DND-41 (cell line): ENCODE measurements at regions not wholly inside any gene's neighbourhood (a gene's known extent, or its start where the extent isn't known, plus 50 kb on each side); places are given as distances from the start of the nearest gene placed in this dataset.

ENCODE experiments used
- ATAC-seq: fragments of 200-7000 bp; cut with Tn5 transposase; 3 replicates; pipeline ENCODE4 v1.9.1; 2021; ENCODE audit warnings: low read depth; ENCODE audit not compliant: insufficient read depth
- DNase-seq: peaks from one replicate; pipeline ENCODE4 v3.0.0-alpha.2; 2020
- H2AFZ ChIP-seq: 2 replicates; pipeline ENCODE4 v1.6.0; 2012; ENCODE audit warnings: low read depth, low read length
- H3K27ac ChIP-seq: 2 replicates; pipeline ENCODE4 v1.5.1; 2012; ENCODE audit warnings: low read length, inconsistent platforms
- H3K27me3 ChIP-seq: fragments of 200-600 bp; sonication (generic); 2 replicates; pipeline ENCODE4 v1.6.0; 2012; ENCODE audit warnings: low read length, mild to moderate bottlenecking, inconsistent platforms; ENCODE audit not compliant: insufficient read depth, poor library complexity
- H3K36me3 ChIP-seq: 2 replicates; pipeline ENCODE4 v1.5.1; 2012; ENCODE audit warnings: low read length, inconsistent platforms; ENCODE audit not compliant: insufficient read depth
- H3K4me1 ChIP-seq: 2 replicates; pipeline ENCODE4 v1.5.1; 2012; ENCODE audit warnings: mild to moderate bottlenecking, low read length; ENCODE audit not compliant: insufficient read depth
- H3K4me2 ChIP-seq: 2 replicates; pipeline ENCODE4 v1.6.0; 2012; ENCODE audit warnings: mild to moderate bottlenecking, moderate library complexity, low read length, inconsistent platforms; ENCODE audit not compliant: insufficient read depth
- H3K4me3 ChIP-seq, 2 experiments: fragments of 200-600 bp in 1 of 2; shearing (Covaris generic) in 1 of 2; 2 replicates each; pipeline ENCODE4 v1.5.1; 2012 to 2016; ENCODE audit warnings: inconsistent platforms in 2 of 2, low read length in 2 of 2, mild to moderate bottlenecking in 2 of 2, low read depth in 1 of 2, moderate library complexity in 1 of 2
- H3K79me2 ChIP-seq: 2 replicates; pipeline ENCODE4 v1.6.0; 2012; ENCODE audit warnings: low read length, inconsistent platforms; ENCODE audit not compliant: insufficient read depth
- H3K9ac ChIP-seq: 2 replicates; pipeline ENCODE4 v1.6.0; 2012; ENCODE audit warnings: low read depth, mild to moderate bottlenecking, inconsistent platforms, low read length, moderate library complexity
- H3K9me3 ChIP-seq: 2 replicates; pipeline ENCODE4 v1.5.1; 2012; ENCODE audit warnings: low read length, moderate library complexity, mild to moderate bottlenecking, inconsistent platforms; ENCODE audit not compliant: insufficient read depth, severe bottlenecking
- H4K20me1 ChIP-seq: 2 replicates; pipeline ENCODE4 v1.6.0; 2012; ENCODE audit warnings: low read length; ENCODE audit not compliant: insufficient read depth
- EZH2 ChIP-seq: IDR thresholded peaks from 3 replicates; pipeline ENCODE4 v1.6.1; 2012; ENCODE audit warnings: borderline replicate concordance, low read depth, mild to moderate bottlenecking, moderate library complexity, low read length, inconsistent platforms; ENCODE audit not compliant: severe bottlenecking
- TF ChIP-seq, protein P1 (sequence below): IDR thresholded peaks from 2 replicates; pipeline ENCODE4 v1.5.1; 2012; ENCODE audit warnings: borderline replicate concordance, low read length, moderate library complexity, mild to moderate bottlenecking; ENCODE audit not compliant: poor library complexity, severe bottlenecking; ENCODE audit errors: extremely low read depth

DNA sequence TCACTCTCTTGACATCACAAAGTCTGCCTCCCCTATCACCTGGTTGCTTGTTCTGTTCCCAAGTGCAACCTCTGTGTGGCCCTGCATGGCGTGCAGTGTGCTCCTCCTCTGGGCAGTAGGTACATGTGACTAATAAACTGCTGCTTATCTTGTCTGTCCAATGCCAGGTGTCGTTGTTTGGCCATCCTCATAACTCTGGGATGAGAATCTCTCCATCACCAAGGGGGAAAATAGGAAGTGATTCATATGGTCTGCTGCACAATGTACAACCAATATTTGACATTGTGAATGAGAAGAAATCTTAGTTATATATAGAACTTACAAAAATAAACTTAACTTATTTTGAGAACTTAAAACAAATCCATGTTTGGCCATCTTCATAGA is 135.2 kb downstream of the INHBA start:
- Histone ChIP-seq H3K27me3 (no peaks in the 10 kb centered on the region), H3K4me2 (no peak overlapping the region), H3K4me3 (no peak overlapping the region), H2AFZ (no peak overlapping the region), H3K4me1 (no peaks in the 10 kb centered on the region), H3K79me2 (no peaks in the 10 kb centered on the region), H4K20me1 (no peaks in the 10 kb centered on the region), H3K9ac (no peak overlapping the region), H3K27ac (no peak overlapping the region), H3K9me3 (no peaks in the 10 kb centered on the region), H3K36me3 (no peaks in the 10 kb centered on the region)
- DNase-seq: no peak
- TF ChIP-seq, protein P1, sequence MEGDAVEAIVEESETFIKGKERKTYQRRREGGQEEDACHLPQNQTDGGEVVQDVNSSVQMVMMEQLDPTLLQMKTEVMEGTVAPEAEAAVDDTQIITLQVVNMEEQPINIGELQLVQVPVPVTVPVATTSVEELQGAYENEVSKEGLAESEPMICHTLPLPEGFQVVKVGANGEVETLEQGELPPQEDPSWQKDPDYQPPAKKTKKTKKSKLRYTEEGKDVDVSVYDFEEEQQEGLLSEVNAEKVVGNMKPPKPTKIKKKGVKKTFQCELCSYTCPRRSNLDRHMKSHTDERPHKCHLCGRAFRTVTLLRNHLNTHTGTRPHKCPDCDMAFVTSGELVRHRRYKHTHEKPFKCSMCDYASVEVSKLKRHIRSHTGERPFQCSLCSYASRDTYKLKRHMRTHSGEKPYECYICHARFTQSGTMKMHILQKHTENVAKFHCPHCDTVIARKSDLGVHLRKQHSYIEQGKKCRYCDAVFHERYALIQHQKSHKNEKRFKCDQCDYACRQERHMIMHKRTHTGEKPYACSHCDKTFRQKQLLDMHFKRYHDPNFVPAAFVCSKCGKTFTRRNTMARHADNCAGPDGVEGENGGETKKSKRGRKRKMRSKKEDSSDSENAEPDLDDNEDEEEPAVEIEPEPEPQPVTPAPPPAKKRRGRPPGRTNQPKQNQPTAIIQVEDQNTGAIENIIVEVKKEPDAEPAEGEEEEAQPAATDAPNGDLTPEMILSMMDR: no peak
- TF ChIP-seq EZH2: no peak
- ATAC-seq: no peak

DNA sequence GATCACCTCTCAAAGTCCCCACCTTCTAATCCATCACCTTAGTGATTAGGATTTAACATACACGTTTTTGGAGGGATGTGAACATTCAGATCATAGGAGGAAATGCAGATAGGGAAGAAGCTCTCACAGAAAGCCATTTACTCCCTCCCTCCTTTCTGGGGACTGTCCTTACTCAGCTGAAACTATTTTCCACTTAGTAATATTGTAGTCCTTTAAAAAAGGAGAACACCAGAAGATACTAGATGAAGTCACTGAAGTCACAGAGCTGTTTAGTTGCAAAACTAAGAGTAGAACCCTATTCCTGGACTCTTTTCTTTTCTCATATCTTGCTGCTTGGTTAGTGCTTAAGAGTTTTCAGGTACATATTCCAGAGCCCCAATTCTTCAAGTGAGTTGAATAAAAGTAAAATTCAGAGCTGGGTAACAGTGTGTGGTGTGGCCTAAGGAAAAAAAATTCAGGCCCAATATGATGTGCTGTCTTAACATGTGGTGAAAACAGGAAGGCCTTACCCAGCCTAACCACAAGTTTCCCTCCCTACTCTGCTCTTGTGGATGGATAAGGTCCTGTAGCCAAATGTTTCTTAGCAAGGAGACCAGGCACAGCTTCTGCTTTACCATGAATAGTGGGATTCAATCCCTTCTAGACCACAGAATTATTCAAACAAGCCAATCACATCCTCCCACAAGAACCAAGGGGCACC is 135.7 kb downstream of the INHBA start:
- H2AFZ ChIP-seq: no peak overlapping the region
- ATAC-seq (0 out of 3 replicates have a peak, but pooled peaks have one; percentile 48), DNase-seq (no peak)
- H3K9ac ChIP-seq: no peak overlapping the region
- H3K4me3 ChIP-seq: no peak overlapping the region
- no peaks in the 10 kb centered on the region for H3K79me2 ChIP-seq
- no peaks in the 10 kb centered on the region for H3K9me3 ChIP-seq
- H3K36me3 ChIP-seq: no peaks in the 10 kb centered on the region
- H3K4me2 ChIP-seq: no peak overlapping the region
- H3K27me3 ChIP-seq: no peaks in the 10 kb centered on the region
- no peaks in the 10 kb centered on the region for H3K4me1 ChIP-seq
- H3K27ac ChIP-seq: no peak overlapping the region
- no peaks in the 10 kb centered on the region for H4K20me1 ChIP-seq
- no peak for TF ChIP-seq EZH2
- TF ChIP-seq, protein P1: no peak

DNA sequence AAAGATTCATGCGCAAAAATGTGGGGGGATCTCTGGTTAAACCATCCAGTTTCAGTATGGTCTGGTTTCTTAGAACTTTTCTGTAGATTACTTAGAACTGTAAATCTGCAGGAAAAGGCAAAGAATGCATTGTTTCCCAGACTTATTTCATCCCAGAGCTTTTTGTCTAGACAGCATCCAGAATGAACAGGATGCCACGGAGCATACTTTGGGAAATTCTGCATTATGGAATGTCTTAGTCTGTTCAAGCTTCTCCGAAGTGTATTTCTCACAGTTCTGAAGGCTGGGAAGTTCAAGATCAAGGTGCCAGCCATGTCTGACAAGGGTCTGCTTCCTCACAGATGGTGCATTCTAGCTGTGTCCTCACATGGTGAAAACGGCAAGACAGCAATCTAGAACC is 136.3 kb downstream of the INHBA start:
- no peaks in the 10 kb centered on the region for H3K9me3 ChIP-seq
- no peak overlapping the region for H2AFZ ChIP-seq
- TF ChIP-seq, protein P1: no peak
- no peak for TF ChIP-seq EZH2
- H4K20me1 ChIP-seq: no peaks in the 10 kb centered on the region
- no peak for DNase-seq
- no peak overlapping the region for H3K9ac ChIP-seq
- H3K36me3 ChIP-seq: no peaks in the 10 kb centered on the region
- H3K4me2 ChIP-seq: no peak overlapping the region
- no peak overlapping the region for H3K27ac ChIP-seq
- H3K4me3 ChIP-seq: no peak overlapping the region
- H3K27me3 ChIP-seq: no peaks in the 10 kb centered on the region
- no peaks in the 10 kb centered on the region for H3K4me1 ChIP-seq
- ATAC-seq: no peak
- H3K79me2 ChIP-seq: no peaks in the 10 kb centered on the region

DNA sequence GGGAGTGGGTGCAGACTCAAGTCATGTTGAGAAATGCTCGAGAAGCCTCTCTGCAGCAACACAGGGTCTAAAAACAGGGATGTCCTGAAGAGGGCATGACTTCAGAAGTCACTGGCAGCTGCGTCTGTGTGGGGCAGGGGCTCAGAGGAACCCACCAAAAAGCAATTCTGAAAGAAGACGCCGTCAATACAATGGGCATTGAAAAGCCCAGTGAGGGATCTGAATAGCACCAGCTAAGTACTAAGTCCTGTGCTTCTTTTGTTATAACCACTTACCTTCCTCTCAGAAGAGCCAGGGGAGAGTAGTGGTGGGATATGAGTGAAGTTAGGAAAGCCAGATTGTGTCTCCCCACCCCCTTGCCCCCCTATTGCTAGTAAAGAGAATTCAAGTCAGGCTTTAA is 137.2 kb downstream of the INHBA start:
- no peak overlapping the region for H2AFZ ChIP-seq
- no peaks in the 10 kb centered on the region for H3K9me3 ChIP-seq
- DNase-seq (no peak), ATAC-seq (no peak)
- H3K9ac ChIP-seq: no peak overlapping the region
- no peak overlapping the region for H3K4me3 ChIP-seq
- H3K27ac ChIP-seq: no peak overlapping the region
- TF ChIP-seq, protein P1: no peak
- TF ChIP-seq EZH2: no peak
- peaks cover 5% of the 10 kb centered on the region for H3K27me3 ChIP-seq
- no peaks in the 10 kb centered on the region for H4K20me1 ChIP-seq
- no peaks in the 10 kb centered on the region for H3K79me2 ChIP-seq
- H3K4me2 ChIP-seq: no peak overlapping the region
- no peaks in the 10 kb centered on the region for H3K4me1 ChIP-seq
- no peaks in the 10 kb centered on the region for H3K36me3 ChIP-seq
